DLD1 (cell line): ENCODE measurements at regions not wholly inside any gene's neighbourhood (a gene's known extent, or its start where the extent isn't known, plus 50 kb on each side); places are given as distances from the start of the nearest gene placed in this dataset.
"Not testable (repeated sequence)": the region's sequence is repeated elsewhere in the genome, so short reads cannot be mapped to it uniquely, and the experiment has no call there.

ENCODE experiments used
- in situ Hi-C: cut with HindIII; loops from 2 replicates; pipeline ENCODE4 v1.10.0; 2017; ENCODE audit warnings: low sequenced_read_pairs

- in situ Hi-C loops: no loop called here
Observed at GRCh38 chr18:70936160-70936559, 647.3 kb downstream of the SOCS6 start.

- in situ Hi-C loops: no loop called here
Observed at GRCh38 chr18:70931942-70932814, 643.3 kb downstream of the SOCS6 start.

GRCh38 chr18:70920840-70921374 lies 632.1 kb downstream of the SOCS6 start:
- in situ Hi-C loops: no loop called here

- in situ Hi-C loops: no loop called here
Observed at GRCh38 chr18:70907673-70908072, 618.8 kb downstream of the SOCS6 start.

- in situ Hi-C loops: no loop called here
Observed at GRCh38 chr18:70892381-70892780, 603.5 kb downstream of the SOCS6 start.

GRCh38 chr18:70870292-70870691 lies 581.4 kb downstream of the SOCS6 start:
- in situ Hi-C loops: no loop called here

- in situ Hi-C loops: no loop called here
Observed at GRCh38 chr18:70848329-70848728, 559.5 kb downstream of the SOCS6 start.

GRCh38 chr18:70840649-70841048 lies 551.8 kb downstream of the SOCS6 start:
- in situ Hi-C loops: no loop called here

- in situ Hi-C loops: no loop called here
Observed at GRCh38 chr18:70827632-70828031, 538.8 kb downstream of the SOCS6 start.

- in situ Hi-C loops: no loop called here
Observed at GRCh38 chr18:70826571-70826970, 537.7 kb downstream of the SOCS6 start.

- in situ Hi-C loops: no loop called here
Observed at GRCh38 chr18:70822691-70823090, 533.8 kb downstream of the SOCS6 start.

- in situ Hi-C loops: no loop called here
Observed at GRCh38 chr18:70822117-70822516, 533.3 kb downstream of the SOCS6 start.

- in situ Hi-C loops: no loop called here
Observed at GRCh38 chr18:70808481-70809056, 519.7 kb downstream of the SOCS6 start.

- in situ Hi-C loops: no loop called here
Observed at GRCh38 chr18:70781860-70782453, 493.1 kb downstream of the SOCS6 start.

GRCh38 chr18:70766254-70766653 lies 477.4 kb downstream of the SOCS6 start:
- in situ Hi-C loops: not testable (repeated sequence)

- in situ Hi-C loops: no loop called here
Observed at GRCh38 chr18:70762812-70763211, 474.0 kb downstream of the SOCS6 start.

- in situ Hi-C loops: no loop called here
Observed at GRCh38 chr18:70758780-70759179, 469.9 kb downstream of the SOCS6 start.

- in situ Hi-C loops: no loop called here
Observed at GRCh38 chr18:70754486-70754885, 465.6 kb downstream of the SOCS6 start.

- in situ Hi-C loops: no loop called here
Observed at GRCh38 chr18:70732916-70733315, 444.1 kb downstream of the SOCS6 start.

- in situ Hi-C loops: no loop called here
Observed at GRCh38 chr18:70732188-70732587, 443.3 kb downstream of the SOCS6 start.

GRCh38 chr18:70720607-70721006 lies 431.8 kb downstream of the SOCS6 start:
- in situ Hi-C loops: no loop called here

GRCh38 chr18:70709720-70710119 lies 420.9 kb downstream of the SOCS6 start:
- in situ Hi-C loops: no loop called here
